ENCODE measurements at regions not wholly inside any gene's neighbourhood (a gene's known extent, or its start where the extent isn't known, plus 50 kb on each side); places are given as distances from the start of the nearest gene placed in this dataset.

GRCh38 chr10:36248304-36248981 lies 606.3 kb upstream of the FZD8 start:
- no peak for DNase-seq (ENCODE audit: insufficient read length, low spot score, missing footprints)

DNA sequence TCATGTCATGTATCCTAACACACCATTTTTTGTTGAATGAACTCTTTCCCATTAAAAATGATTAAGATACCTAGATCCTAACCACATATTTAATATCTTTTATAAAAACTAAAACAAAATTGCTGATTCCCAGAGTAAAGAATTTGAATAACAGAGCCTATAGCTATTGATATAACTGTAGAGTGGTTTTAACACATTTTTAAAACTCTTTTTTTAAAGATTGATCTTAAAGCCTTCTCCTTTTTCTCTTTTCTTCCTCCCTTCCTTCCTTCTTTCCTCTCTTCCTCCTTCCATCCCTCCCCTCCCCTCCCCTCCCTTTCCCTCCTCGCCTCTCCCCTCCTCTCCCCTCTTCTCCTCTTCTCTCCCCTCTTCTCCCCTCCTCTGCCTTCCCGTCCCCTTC lies 605.4 kb upstream of the FZD8 start:
- Histone ChIP-seq H3K4me2 (ENCODE audit: insufficient read depth, low read length) (no peak overlapping the region), H3K4me1 (ENCODE audit: insufficient read depth, low read length) (no peaks in the 10 kb centered on the region), H3K36me3 (ENCODE audit: insufficient read depth, low read length) (no peaks in the 10 kb centered on the region), H2AFZ (ENCODE audit: low read length) (no peak overlapping the region), H3K4me3 (ENCODE audit: insufficient read depth, low read length) (no peak overlapping the region), H3K9me3 (ENCODE audit: low read depth, low read length) (no peaks in the 10 kb centered on the region), H4K20me1 (ENCODE audit: insufficient read depth, low read length) (no peaks in the 10 kb centered on the region), H3K27ac (ENCODE audit: low read depth, low read length) (no peak overlapping the region), H3K79me2 (ENCODE audit: insufficient read depth, low read length) (no peaks in the 10 kb centered on the region), H3K27me3 (ENCODE audit: insufficient read depth, low read length) (no peaks in the 10 kb centered on the region)
- TF ChIP-seq, protein P1, sequence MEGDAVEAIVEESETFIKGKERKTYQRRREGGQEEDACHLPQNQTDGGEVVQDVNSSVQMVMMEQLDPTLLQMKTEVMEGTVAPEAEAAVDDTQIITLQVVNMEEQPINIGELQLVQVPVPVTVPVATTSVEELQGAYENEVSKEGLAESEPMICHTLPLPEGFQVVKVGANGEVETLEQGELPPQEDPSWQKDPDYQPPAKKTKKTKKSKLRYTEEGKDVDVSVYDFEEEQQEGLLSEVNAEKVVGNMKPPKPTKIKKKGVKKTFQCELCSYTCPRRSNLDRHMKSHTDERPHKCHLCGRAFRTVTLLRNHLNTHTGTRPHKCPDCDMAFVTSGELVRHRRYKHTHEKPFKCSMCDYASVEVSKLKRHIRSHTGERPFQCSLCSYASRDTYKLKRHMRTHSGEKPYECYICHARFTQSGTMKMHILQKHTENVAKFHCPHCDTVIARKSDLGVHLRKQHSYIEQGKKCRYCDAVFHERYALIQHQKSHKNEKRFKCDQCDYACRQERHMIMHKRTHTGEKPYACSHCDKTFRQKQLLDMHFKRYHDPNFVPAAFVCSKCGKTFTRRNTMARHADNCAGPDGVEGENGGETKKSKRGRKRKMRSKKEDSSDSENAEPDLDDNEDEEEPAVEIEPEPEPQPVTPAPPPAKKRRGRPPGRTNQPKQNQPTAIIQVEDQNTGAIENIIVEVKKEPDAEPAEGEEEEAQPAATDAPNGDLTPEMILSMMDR (IDR thresholded peaks at IDR 0.05; ENCODE audit: extremely low read depth, low read depth, low read length), result no peak
- no peak for DNase-seq (ENCODE audit: insufficient read length, low spot score, missing footprints)

More at GRCh38 chr10:36248304-36248981, 606.3 kb upstream of the FZD8 start:
- Histone ChIP-seq H3K4me2 (ENCODE audit: insufficient read depth, low read length) (no peak overlapping the region), H4K20me1 (ENCODE audit: insufficient read depth, low read length) (no peaks in the 10 kb centered on the region), H3K36me3 (ENCODE audit: insufficient read depth, low read length) (no peaks in the 10 kb centered on the region), H3K9me3 (ENCODE audit: low read depth, low read length) (no peaks in the 10 kb centered on the region), H2AFZ (ENCODE audit: low read length) (no peak overlapping the region), H3K4me3 (ENCODE audit: insufficient read depth, low read length) (no peak overlapping the region), H3K4me1 (ENCODE audit: insufficient read depth, low read length) (no peaks in the 10 kb centered on the region), H3K27ac (ENCODE audit: low read depth, low read length) (no peak overlapping the region), H3K27me3 (ENCODE audit: insufficient read depth, low read length) (no peaks in the 10 kb centered on the region), H3K79me2 (ENCODE audit: insufficient read depth, low read length) (no peaks in the 10 kb centered on the region)
- TF ChIP-seq, protein P1 (IDR thresholded peaks at IDR 0.05; ENCODE audit: extremely low read depth, low read depth, low read length), result no peak

GRCh38 chr10:36236931-36237330 lies 594.8 kb upstream of the FZD8 start:
- no peak overlapping the region for H3K4me2 ChIP-seq (ENCODE audit: insufficient read depth, low read length)
- no peaks in the 10 kb centered on the region for H3K27me3 ChIP-seq (ENCODE audit: insufficient read depth, low read length)
- H3K27ac ChIP-seq (ENCODE audit: low read depth, low read length), result no peak overlapping the region
- DNase-seq (ENCODE audit: insufficient read length, low spot score, missing footprints), result no peak
- no peaks in the 10 kb centered on the region for H3K9me3 ChIP-seq (ENCODE audit: low read depth, low read length)
- no peaks in the 10 kb centered on the region for H4K20me1 ChIP-seq (ENCODE audit: insufficient read depth, low read length)
- TF ChIP-seq, protein P1 (IDR thresholded peaks at IDR 0.05; ENCODE audit: extremely low read depth, low read depth, low read length), result no peak
- no peaks in the 10 kb centered on the region for H3K79me2 ChIP-seq (ENCODE audit: insufficient read depth, low read length)
- no peak overlapping the region for H3K4me3 ChIP-seq (ENCODE audit: insufficient read depth, low read length)
- no peaks in the 10 kb centered on the region for H3K4me1 ChIP-seq (ENCODE audit: insufficient read depth, low read length)
- no peaks in the 10 kb centered on the region for H3K36me3 ChIP-seq (ENCODE audit: insufficient read depth, low read length)
- no peak overlapping the region for H2AFZ ChIP-seq (ENCODE audit: low read length)

- Histone ChIP-seq H3K36me3 (ENCODE audit: insufficient read depth, low read length) (no peaks in the 10 kb centered on the region), H3K79me2 (ENCODE audit: insufficient read depth, low read length) (no peaks in the 10 kb centered on the region)
- no peak for DNase-seq (ENCODE audit: insufficient read length, low spot score, missing footprints)
Measured at GRCh38 chr10:36236341-36236740, 594.2 kb upstream of the FZD8 start.

More at GRCh38 chr10:36236341-36236740, 594.2 kb upstream of the FZD8 start:
- TF ChIP-seq, protein P1 (IDR thresholded peaks at IDR 0.05; ENCODE audit: extremely low read depth, low read depth, low read length), result no peak
- Histone ChIP-seq H3K27ac (ENCODE audit: low read depth, low read length) (no peak overlapping the region), H4K20me1 (ENCODE audit: insufficient read depth, low read length) (no peaks in the 10 kb centered on the region), H3K4me3 (ENCODE audit: insufficient read depth, low read length) (no peak overlapping the region), H3K27me3 (ENCODE audit: insufficient read depth, low read length) (no peaks in the 10 kb centered on the region), H3K4me2 (ENCODE audit: insufficient read depth, low read length) (no peak overlapping the region), H3K9me3 (ENCODE audit: low read depth, low read length) (no peaks in the 10 kb centered on the region), H3K4me1 (ENCODE audit: insufficient read depth, low read length) (no peaks in the 10 kb centered on the region), H2AFZ (ENCODE audit: low read length) (no peak overlapping the region)

Measured in osteoblast (primary cell).